GM21447 (cell line): ENCODE measurements at regions not wholly inside any gene's neighbourhood (a gene's known extent, or its start where the extent isn't known, plus 50 kb on each side); places are given as distances from the start of the nearest gene placed in this dataset.
"Not testable (repeated sequence)": the region's sequence is repeated elsewhere in the genome, so short reads cannot be mapped to it uniquely, and the experiment has no call there.

Experiments
- ATAC-seq: cut with Tn5 transposase; IDR thresholded peaks from one replicate; pipeline ENCODE4 v1.9.1; 2021; ENCODE audit not compliant: unreplicated experiment

DNA sequence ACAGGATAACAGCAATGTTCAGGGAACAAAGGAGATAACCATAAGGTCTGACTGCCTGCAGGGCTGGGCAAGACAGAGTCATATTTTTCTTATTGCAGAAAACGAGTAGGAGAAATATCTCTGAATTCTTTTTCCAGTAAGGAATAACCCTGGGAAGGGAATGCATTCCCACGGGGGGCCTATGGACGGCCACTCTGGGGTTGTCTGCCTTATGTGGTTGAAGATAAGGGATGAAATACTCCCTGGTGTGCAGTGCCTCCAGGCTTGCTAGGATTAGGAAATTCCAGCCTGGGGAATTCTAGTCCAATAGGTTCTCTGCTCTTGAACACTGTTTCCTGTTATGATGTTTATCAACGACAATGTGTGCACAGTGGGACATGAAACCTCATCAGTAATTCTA, 185.3 kb upstream of the HSFY2 start:
- ATAC-seq: no peak

DNA sequence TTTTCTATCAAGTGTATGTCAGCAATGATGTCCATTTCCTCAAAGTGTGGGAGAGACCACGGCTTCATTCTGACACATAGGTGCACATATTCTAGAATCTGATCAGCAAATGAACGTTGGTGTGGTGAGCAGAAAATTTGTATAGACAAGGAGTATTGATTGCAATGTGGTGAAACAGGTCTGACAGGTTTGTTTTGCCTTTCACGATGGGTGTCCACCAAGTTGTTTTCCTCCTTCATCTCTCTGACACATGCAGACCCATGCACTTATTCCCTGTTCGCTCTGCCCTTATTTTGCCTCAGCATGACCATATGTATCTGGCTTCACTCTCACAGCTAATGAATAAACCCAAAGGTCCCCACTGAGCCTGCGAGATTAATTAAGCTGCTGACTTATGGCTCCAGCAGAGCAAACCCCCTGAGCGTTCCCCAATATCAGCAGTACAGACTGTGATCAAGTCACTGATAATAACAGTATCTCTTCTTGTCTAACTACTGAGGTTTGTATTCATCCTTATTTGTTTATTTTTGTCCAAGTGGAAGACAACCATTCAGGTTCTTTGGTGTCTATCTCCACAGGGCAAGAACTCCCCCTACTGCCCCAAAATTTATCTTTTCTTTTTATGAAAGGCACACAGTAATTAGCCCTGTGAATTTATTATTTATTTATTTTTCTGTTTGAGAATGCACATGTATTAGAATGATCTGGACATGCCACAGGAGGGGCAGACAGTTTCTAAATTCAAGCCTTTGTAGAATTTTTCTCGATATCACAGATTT, 178.3 kb upstream of the HSFY2 start:
- ATAC-seq: no peak

GRCh38 chrY:18951019-18951418, 177.5 kb upstream of the HSFY2 start:
- ATAC-seq: no peak

DNA sequence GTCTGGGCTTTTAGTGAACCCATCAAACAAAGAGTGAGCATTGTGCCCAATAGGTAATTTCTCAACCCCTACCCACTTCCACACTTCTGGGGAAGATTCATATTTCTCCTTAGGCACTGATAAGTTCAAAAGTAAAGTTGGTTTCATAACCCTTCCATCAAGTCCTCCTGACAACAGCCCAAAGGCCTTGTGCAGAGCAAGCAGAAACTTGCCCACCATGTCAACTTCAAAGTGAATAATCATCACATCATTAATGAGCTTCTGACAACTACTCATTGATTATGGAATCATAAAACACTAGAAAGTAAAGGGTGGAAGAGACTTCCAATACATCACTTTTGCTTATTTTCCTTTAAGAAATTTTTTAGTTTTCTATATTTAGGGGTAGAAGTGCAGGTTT, 163.3 kb upstream of the HSFY2 start:
- ATAC-seq: no peak

DNA sequence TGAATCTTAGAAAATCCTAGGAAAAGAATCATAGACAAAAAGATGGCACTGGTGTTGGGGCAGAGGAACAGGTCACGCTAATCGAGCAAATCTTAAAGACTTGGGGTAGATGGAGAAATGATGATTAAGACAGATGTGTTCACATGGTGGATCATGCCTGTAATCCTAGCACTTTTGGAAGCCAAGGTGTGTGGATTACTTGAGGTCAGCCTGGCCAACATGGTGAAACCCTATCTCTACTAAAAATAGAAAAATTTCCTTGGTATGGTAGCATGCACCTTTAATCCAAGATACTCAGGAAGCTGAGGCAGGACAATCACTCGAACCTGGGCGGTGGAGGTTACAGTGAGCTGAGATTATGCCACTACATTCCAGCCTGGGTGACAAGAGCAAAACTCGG, 145.7 kb upstream of the HSFY2 start:
- ATAC-seq: no peak

DNA sequence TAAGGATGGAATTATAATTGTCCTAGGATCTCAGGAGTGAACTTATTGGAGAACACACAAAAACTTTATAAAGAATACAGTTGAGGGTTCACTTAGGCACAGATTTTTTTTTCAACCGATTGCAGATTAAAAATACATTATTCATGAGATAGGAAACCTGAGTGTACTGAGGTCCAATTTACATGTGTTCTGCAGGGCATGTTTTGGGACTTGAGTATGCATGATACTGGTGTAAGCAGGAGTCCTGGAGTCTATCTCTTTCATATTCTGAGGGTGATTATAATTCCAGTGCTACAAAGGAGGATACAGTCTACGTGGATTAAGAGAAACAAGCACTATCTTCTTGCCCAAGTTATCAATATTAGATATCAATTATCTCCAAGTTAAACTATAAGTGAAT, 139.3 kb upstream of the HSFY2 start:
- no peak for ATAC-seq

GRCh38 chrY:18909846-18910245, 136.3 kb upstream of the HSFY2 start:
- no peak for ATAC-seq

- ATAC-seq: not testable (repeated sequence)
Observed at GRCh38 chrY:18906198-18906597, 132.7 kb upstream of the HSFY2 start.

GRCh38 chrY:18904296-18904695, 130.8 kb upstream of the HSFY2 start:
- ATAC-seq: no peak

- no peak for ATAC-seq
Observed at GRCh38 chrY:18891994-18892393, 118.5 kb upstream of the HSFY2 start.

DNA sequence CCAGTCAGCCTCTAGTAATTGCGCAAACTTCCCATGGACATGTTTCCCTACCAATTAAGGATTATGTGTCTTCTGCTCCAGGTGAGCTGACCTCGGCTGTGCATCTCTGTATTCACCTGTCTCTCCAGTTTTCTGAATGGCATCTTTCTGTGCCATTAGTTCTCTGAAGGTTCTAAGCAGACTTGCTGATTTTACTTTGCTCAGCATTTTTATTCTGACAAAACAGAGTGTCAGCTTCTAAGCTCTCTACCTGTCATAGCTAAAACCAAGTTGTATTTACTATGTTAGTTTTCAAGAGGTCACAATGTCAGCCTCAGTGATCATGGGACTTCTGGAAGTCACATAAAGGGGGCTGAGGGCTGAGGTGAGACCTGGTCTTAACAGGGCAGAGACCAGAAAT, 116.0 kb upstream of the HSFY2 start:
- no peak for ATAC-seq

- no peak for ATAC-seq
Observed at GRCh38 chrY:18884748-18885147, 111.2 kb upstream of the HSFY2 start.

- ATAC-seq: not testable (repeated sequence)
Observed at GRCh38 chrY:18869145-18869544, 95.6 kb upstream of the HSFY2 start.

DNA sequence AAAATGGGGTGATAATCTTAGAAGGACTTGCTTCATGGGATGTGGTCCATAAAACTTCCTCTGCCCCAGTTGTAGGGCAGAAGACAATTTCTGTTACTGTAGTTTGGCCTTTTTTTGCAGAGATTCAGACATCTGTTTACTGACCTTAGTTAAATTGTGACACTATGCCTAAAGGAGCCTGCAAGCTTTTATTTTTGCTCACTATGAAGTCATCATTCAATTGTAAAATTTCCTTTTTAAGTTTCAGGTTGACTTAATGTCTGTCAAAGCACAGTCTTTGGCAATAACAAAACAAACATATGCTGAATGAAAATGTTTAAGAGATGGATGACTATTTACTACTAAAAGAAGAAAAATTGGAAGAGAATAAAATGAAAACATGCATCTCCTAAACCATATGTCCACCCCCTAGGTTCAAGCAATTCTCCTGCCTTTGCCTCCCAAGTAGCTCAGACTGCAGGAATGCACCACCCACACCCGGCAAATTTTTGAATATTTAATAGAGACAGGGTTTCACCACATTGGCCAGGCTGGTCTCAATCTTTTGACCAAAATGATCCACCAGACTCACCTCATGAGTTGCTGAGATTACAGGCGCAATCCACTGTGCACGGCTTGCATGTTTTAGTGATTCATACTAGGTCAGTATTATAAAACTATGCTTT, 93.5 kb upstream of the HSFY2 start:
- ATAC-seq: not testable (repeated sequence)

DNA sequence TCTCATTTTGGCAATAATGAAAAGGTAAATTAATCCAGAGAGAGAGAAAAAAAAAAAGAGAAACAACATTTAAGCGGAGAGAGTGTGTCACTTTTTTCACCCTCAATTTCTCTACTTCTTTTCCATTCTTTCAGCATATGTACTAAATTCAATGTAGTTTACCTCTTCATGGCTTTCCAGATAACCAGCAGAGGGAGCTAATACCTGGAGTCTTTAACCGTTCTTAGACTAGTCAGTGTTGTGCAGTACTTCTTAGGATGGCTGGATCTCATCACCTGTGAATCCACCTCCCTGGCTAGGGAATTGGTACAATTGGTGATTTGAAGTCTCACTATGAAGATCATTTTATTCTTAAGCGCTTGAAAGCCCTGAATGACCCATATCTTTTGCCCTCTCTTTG, 87.3 kb upstream of the HSFY2 start:
- not testable (repeated sequence) for ATAC-seq

- ATAC-seq: not testable (repeated sequence)
Observed at GRCh38 chrY:18858484-18859191, 85.1 kb upstream of the HSFY2 start.

- ATAC-seq: not testable (repeated sequence)
Observed at GRCh38 chrY:18855184-18855583, 81.6 kb upstream of the HSFY2 start.

GRCh38 chrY:18853323-18853722, 79.8 kb upstream of the HSFY2 start:
- not testable (repeated sequence) for ATAC-seq

DNA sequence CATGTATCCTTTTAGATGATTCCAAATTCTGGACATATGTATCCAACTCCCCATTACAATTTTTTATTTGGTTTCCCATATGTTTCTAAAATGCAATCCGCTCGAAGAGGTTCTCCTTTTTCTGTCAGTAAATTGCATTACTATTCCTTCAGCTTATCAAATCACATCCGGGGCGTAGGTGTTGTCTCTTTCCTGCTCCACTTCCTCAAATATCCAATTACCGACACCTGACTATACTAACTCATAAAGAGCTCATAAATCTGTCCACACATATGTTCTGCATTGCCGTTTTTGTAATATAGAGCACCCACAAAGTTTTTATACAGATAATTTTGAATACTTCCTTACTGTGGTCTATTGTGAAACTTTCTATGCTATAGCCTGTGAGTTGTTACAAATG, 63.1 kb upstream of the HSFY2 start:
- not testable (repeated sequence) for ATAC-seq
